RWPE1 (cell line): ENCODE measurements at regions not wholly inside any gene's neighbourhood (a gene's known extent, or its start where the extent isn't known, plus 50 kb on each side); places are given as distances from the start of the nearest gene placed in this dataset.

ENCODE experiments used
- CTCF ChIA-PET: fragments of 350-600 bp; sonication (Branson Sonifier 250); formaldehyde crosslinking; extraction: SDS; loops from one replicate; lab custom pipeline; 2021; lab: Yijun Ruan, JAX
- POLR2A ChIA-PET: fragments of 400-600 bp; formaldehyde crosslinking; extraction: SDS; loops from one replicate; lab custom pipeline; 2020; ENCODE audit warnings: antibody characterized with exemption; ENCODE audit not compliant: low non-redundant PET; lab: Yijun Ruan, JAX
- DNase-seq: peaks from one replicate; pipeline ENCODE4 v3.0.0; 2012; ENCODE audit warnings: low spot score
- H3K27ac ChIP-seq: fragments of 450-650 bp; 2 replicates; pipeline ENCODE4 v1.5.1; 2017
- CTCF ChIP-seq: fragments of 450-650 bp; conservative IDR thresholded peaks from 2 replicates; pipeline ENCODE4 v1.5.1; 2017; ENCODE audit warnings: low read depth, mild to moderate bottlenecking

- no peak for TF ChIP-seq CTCF
- DNase-seq: no peak
- CTCF ChIA-PET: no interaction called here
- POLR2A ChIA-PET: no interaction called here
- no peak overlapping the region for H3K27ac ChIP-seq
These were observed 775.8 kb upstream of the ARPP21 start for GRCh38 chr3:34863485-34863884.

GRCh38 chr3:34864011-34864410 lies 775.3 kb upstream of the ARPP21 start:
- no peak overlapping the region for H3K27ac ChIP-seq
- no peak for DNase-seq
- ChIA-PET POLR2A (no interaction called here), CTCF (no interaction called here)
- TF ChIP-seq CTCF: no peak

- no peak overlapping the region for H3K27ac ChIP-seq
- ChIA-PET POLR2A (no interaction called here), CTCF (no interaction called here)
- TF ChIP-seq CTCF: no peak
- no peak for DNase-seq
These were observed 774.0 kb upstream of the ARPP21 start for GRCh38 chr3:34865346-34865745.

GRCh38 chr3:34868935-34869334 lies 770.4 kb upstream of the ARPP21 start:
- CTCF ChIA-PET: interaction anchor here (0.6 kb wide), 1 partner anchor 113 kb away, joined by 4 read pairs; no protein-coding TSS in a partner anchor
- DNase-seq: no peak
- no peak for TF ChIP-seq CTCF
- no peak overlapping the region for H3K27ac ChIP-seq
- POLR2A ChIA-PET: no interaction called here

- ChIA-PET POLR2A (no interaction called here), CTCF (no interaction called here)
- no peak for DNase-seq
- H3K27ac ChIP-seq: no peak overlapping the region
- no peak for TF ChIP-seq CTCF
These were observed 769.6 kb upstream of the ARPP21 start for GRCh38 chr3:34869696-34870095.

GRCh38 chr3:34872406-34872805 lies 766.9 kb upstream of the ARPP21 start:
- no peak for DNase-seq
- no peak for TF ChIP-seq CTCF
- CTCF ChIA-PET: no interaction called here
- POLR2A ChIA-PET: no interaction called here
- H3K27ac ChIP-seq: no peak overlapping the region

GRCh38 chr3:34876997-34877396 lies 762.3 kb upstream of the ARPP21 start:
- CTCF ChIA-PET: no interaction called here
- POLR2A ChIA-PET: no interaction called here
- no peak overlapping the region for H3K27ac ChIP-seq
- no peak for DNase-seq
- TF ChIP-seq CTCF: no peak
